ENCODE measurements at regions not wholly inside any gene's neighbourhood (a gene's known extent, or its start where the extent isn't known, plus 50 kb on each side); places are given as distances from the start of the nearest gene placed in this dataset.

GRCh38 chr13:54901316-54901715 is 1872.7 kb downstream of the OLFM4 start:
- TF ChIP-seq, protein P1, sequence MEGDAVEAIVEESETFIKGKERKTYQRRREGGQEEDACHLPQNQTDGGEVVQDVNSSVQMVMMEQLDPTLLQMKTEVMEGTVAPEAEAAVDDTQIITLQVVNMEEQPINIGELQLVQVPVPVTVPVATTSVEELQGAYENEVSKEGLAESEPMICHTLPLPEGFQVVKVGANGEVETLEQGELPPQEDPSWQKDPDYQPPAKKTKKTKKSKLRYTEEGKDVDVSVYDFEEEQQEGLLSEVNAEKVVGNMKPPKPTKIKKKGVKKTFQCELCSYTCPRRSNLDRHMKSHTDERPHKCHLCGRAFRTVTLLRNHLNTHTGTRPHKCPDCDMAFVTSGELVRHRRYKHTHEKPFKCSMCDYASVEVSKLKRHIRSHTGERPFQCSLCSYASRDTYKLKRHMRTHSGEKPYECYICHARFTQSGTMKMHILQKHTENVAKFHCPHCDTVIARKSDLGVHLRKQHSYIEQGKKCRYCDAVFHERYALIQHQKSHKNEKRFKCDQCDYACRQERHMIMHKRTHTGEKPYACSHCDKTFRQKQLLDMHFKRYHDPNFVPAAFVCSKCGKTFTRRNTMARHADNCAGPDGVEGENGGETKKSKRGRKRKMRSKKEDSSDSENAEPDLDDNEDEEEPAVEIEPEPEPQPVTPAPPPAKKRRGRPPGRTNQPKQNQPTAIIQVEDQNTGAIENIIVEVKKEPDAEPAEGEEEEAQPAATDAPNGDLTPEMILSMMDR (IDR thresholded peaks at IDR 0.05), result no peak
- no peak for TF ChIP-seq POLR2A (IDR thresholded peaks at IDR 0.05)

Data from Peyer's patch (tissue), 4 donors.